Cardiac muscle cell (in vitro differentiated cells and primary cell): ENCODE measurements at regions not wholly inside any gene's neighbourhood (a gene's known extent, or its start where the extent isn't known, plus 50 kb on each side); places are given as distances from the start of the nearest gene placed in this dataset.

Source experiments
- DNase-seq, 2 donors: peaks; one replicate each; pipeline versions ENCODE4 v3.0.0 to v3.0.0-alpha.2; 2010 to 2017; ENCODE audit warnings: low read depth in 1 of 2, low spot score in 1 of 2
- H3K27ac ChIP-seq: fragments of 200-600 bp; sonication (generic); 2 replicates; pipeline ENCODE4 v1.5.1; 2016
- H3K27me3 ChIP-seq: fragments of 200-600 bp; sonication (generic); 2 replicates; pipeline ENCODE4 v1.6.0; 2016; ENCODE audit warnings: control low read depth
- H3K36me3 ChIP-seq: fragments of 200-600 bp; sonication (generic); 2 replicates; pipeline ENCODE4 v1.5.1; 2016; ENCODE audit warnings: control low read depth
- H3K4me1 ChIP-seq: fragments of 200-600 bp; sonication (generic); 2 replicates; pipeline ENCODE4 v1.8.1; 2017; ENCODE audit warnings: low read depth, mild to moderate bottlenecking, mixed run types
- H3K4me3 ChIP-seq: fragments of 200-600 bp; sonication (generic); 2 replicates; pipeline ENCODE4 v1.5.1; 2016; ENCODE audit warnings: mild to moderate bottlenecking
- H3K9me3 ChIP-seq: fragments of 200-600 bp; sonication (generic); 2 replicates; pipeline ENCODE4 v1.5.1; 2017; ENCODE audit warnings: low read depth, mild to moderate bottlenecking, control low read depth
- CTCF ChIP-seq: IDR thresholded peaks from 2 replicates; pipeline ENCODE4 v1.5.1; 2012; ENCODE audit warnings: low read depth, mild to moderate bottlenecking, low read length

GRCh38 chr3:106908181-106908938 is 468.9 kb upstream of the CCDC54 start:
- DNase-seq: no peak
- no peaks in the 10 kb centered on the region for H3K9me3 ChIP-seq
- H3K27ac ChIP-seq: no peak overlapping the region
- TF ChIP-seq CTCF: no peak
- H3K4me1 ChIP-seq: no peaks in the 10 kb centered on the region
- no peaks in the 10 kb centered on the region for H3K36me3 ChIP-seq
- H3K27me3 ChIP-seq: no peaks in the 10 kb centered on the region
- no peak overlapping the region for H3K4me3 ChIP-seq

GRCh38 chr3:106913111-106913698 is 464.0 kb upstream of the CCDC54 start:
- H3K27ac ChIP-seq: no peak overlapping the region
- DNase-seq: peak in 1 of 2 donors; percentile 49

GRCh38 chr3:106913966-106914365 is 463.3 kb upstream of the CCDC54 start:
- no peak overlapping the region for H3K4me3 ChIP-seq
- no peak for TF ChIP-seq CTCF
- no peak overlapping the region for H3K27ac ChIP-seq
- no peaks in the 10 kb centered on the region for H3K27me3 ChIP-seq
- no peaks in the 10 kb centered on the region for H3K4me1 ChIP-seq
- no peaks in the 10 kb centered on the region for H3K9me3 ChIP-seq
- H3K36me3 ChIP-seq: no peaks in the 10 kb centered on the region
- DNase-seq: no peak

More at GRCh38 chr3:106913111-106913698, 464.0 kb upstream of the CCDC54 start:
- no peak overlapping the region for H3K4me3 ChIP-seq
- no peaks in the 10 kb centered on the region for H3K27me3 ChIP-seq
- H3K9me3 ChIP-seq: no peaks in the 10 kb centered on the region
- no peak for TF ChIP-seq CTCF
- H3K4me1 ChIP-seq: no peaks in the 10 kb centered on the region
- no peaks in the 10 kb centered on the region for H3K36me3 ChIP-seq

GRCh38 chr3:106920609-106921008 is 456.6 kb upstream of the CCDC54 start:
- Histone ChIP-seq H3K4me1 (no peaks in the 10 kb centered on the region), H3K27me3 (no peaks in the 10 kb centered on the region), H3K27ac (no peak overlapping the region), H3K36me3 (no peaks in the 10 kb centered on the region), H3K4me3 (no peak overlapping the region), H3K9me3 (no peaks in the 10 kb centered on the region)
- no peak for TF ChIP-seq CTCF
- DNase-seq: no peak

GRCh38 chr3:106929081-106929480 is 448.2 kb upstream of the CCDC54 start:
- DNase-seq: no peak
- Histone ChIP-seq H3K4me3 (no peak overlapping the region), H3K9me3 (no peaks in the 10 kb centered on the region)

More at GRCh38 chr3:106929081-106929480, 448.2 kb upstream of the CCDC54 start:
- Histone ChIP-seq H3K27me3 (no peaks in the 10 kb centered on the region), H3K27ac (no peak overlapping the region), H3K36me3 (no peaks in the 10 kb centered on the region), H3K4me1 (no peaks in the 10 kb centered on the region)
- TF ChIP-seq CTCF: no peak
